ENCODE measurements at regions not wholly inside any gene's neighbourhood (a gene's known extent, or its start where the extent isn't known, plus 50 kb on each side); places are given as distances from the start of the nearest gene placed in this dataset.

GRCh38 chr4:37051111-37051510 is 193.4 kb upstream of the NWD2 start:
- TF ChIP-seq CTCF (IDR thresholded peaks at IDR 0.05) (no peak), POLR2A (IDR thresholded peaks at IDR 0.05) (no peak), POLR2AphosphoS5 (IDR thresholded peaks at IDR 0.05) (no peak)
